H7 (cell line): ENCODE measurements at regions not wholly inside any gene's neighbourhood (a gene's known extent, or its start where the extent isn't known, plus 50 kb on each side); places are given as distances from the start of the nearest gene placed in this dataset.

ENCODE experiments used
- DNase-seq: peaks from one replicate; pipeline ENCODE4 v3.0.0; 2012
- H3K27me3 ChIP-seq: 2 replicates; pipeline ENCODE4 v1.6.0; 2011; ENCODE audit warnings: mild to moderate bottlenecking, low read length; ENCODE audit not compliant: control insufficient read depth, insufficient read depth
- H3K36me3 ChIP-seq: replicated peaks from 2 replicates; pipeline ENCODE4 v1.5.1; 2011; ENCODE audit warnings: low read length; ENCODE audit not compliant: control insufficient read depth, insufficient read depth
- H3K4me3 ChIP-seq: 2 replicates; pipeline ENCODE4 v1.5.1; 2011; ENCODE audit warnings: low read depth, mild to moderate bottlenecking, control low read depth, low read length, moderate library complexity; ENCODE audit not compliant: insufficient read depth

- no peak overlapping the region for H3K4me3 ChIP-seq
- no peaks in the 10 kb centered on the region for H3K36me3 ChIP-seq
- no peaks in the 10 kb centered on the region for H3K27me3 ChIP-seq
- no peak for DNase-seq
Measured at GRCh38 chr7:48703466-48703865, 220.9 kb upstream of the CDC14C start.

- no peaks in the 10 kb centered on the region for H3K27me3 ChIP-seq
- DNase-seq = no peak
- no peak overlapping the region for H3K4me3 ChIP-seq
- H3K36me3 ChIP-seq = no peaks in the 10 kb centered on the region
Measured at GRCh38 chr7:48708122-48708521, 216.2 kb upstream of the CDC14C start.

DNA sequence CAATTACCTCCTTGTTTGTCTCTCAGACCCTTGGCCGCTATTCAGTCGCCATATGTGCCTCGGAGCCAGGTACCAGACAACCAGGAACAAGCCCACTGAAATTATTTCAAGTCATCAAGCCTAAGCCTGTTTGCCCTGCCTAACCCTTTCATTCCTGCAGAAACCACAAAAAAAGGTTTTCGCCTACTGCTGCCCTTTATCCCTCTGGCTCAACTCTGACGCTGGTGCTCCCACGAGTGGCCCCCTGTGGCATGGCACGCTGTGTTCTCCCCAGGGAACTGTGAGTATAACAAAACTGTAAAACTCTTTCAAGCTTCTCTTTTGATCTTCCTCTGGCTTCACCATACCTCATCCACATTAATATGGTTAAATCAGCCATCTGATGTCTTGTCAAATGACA is 215.7 kb upstream of the CDC14C start:
- no peaks in the 10 kb centered on the region for H3K27me3 ChIP-seq
- H3K4me3 ChIP-seq = no peak overlapping the region
- DNase-seq = peak; percentile 3
- no peaks in the 10 kb centered on the region for H3K36me3 ChIP-seq

DNA sequence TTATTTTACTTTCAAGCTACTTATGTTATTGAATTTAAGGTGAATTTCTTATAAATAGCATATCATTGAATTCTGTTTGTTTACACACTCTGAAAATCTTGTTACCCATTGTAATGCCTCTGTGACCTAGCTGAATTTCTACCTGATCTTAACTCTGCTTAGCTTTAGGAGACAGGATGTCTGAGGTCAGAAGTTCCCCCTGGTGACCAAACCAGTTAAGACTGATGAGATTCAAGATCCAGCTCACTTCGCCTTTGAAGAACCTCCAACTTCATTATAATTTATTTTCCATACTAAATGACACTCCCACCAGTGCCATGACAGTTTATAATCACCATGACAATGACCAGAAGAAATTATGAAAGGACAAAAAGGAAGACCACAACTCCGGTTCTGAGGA is 213.4 kb upstream of the CDC14C start:
- Histone ChIP-seq H3K4me3 (no peak overlapping the region), H3K27me3 (no peaks in the 10 kb centered on the region), H3K36me3 (no peaks in the 10 kb centered on the region)
- no peak for DNase-seq

- no peak overlapping the region for H3K4me3 ChIP-seq
- H3K36me3 ChIP-seq = no peaks in the 10 kb centered on the region
- no peaks in the 10 kb centered on the region for H3K27me3 ChIP-seq
- DNase-seq = no peak
Measured at GRCh38 chr7:48718731-48719378, 205.5 kb upstream of the CDC14C start.

DNA sequence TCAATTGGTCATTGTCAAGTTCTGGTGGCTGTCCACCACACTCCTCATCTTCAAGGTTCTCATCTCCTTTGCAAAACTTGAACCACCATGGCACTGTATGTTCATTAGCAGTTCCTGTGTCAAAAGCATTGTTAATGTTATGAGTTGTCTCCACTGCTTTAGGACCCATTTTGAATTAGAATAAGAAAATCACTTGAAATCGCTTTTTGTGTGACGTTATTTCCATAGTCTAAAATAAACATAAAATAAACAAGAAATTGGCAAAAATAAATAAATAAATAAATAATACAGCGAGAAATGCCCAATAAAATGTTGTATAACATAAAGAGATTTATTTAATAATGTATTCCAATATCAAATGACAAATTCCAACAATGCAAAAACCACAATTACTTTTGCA is 195.5 kb upstream of the CDC14C start:
- Histone ChIP-seq H3K27me3 (no peaks in the 10 kb centered on the region), H3K36me3 (no peaks in the 10 kb centered on the region)

GRCh38 chr7:48734695-48735406 is 189.5 kb upstream of the CDC14C start:
- H3K4me3 ChIP-seq = no peak overlapping the region
- no peaks in the 10 kb centered on the region for H3K27me3 ChIP-seq
- DNase-seq = no peak
- H3K36me3 ChIP-seq = no peaks in the 10 kb centered on the region

More for the DNA sequence above, 195.5 kb upstream of the CDC14C start:
- no peak overlapping the region for H3K4me3 ChIP-seq
- DNase-seq = no peak

GRCh38 chr7:48741545-48741944 is 182.8 kb upstream of the CDC14C start:
- Histone ChIP-seq H3K36me3 (no peaks in the 10 kb centered on the region), H3K4me3 (no peak overlapping the region), H3K27me3 (no peaks in the 10 kb centered on the region)
- DNase-seq = no peak

- Histone ChIP-seq H3K36me3 (no peaks in the 10 kb centered on the region), H3K4me3 (no peak overlapping the region), H3K27me3 (no peaks in the 10 kb centered on the region)
- DNase-seq = no peak
Measured at GRCh38 chr7:48742079-48742798, 182.1 kb upstream of the CDC14C start.

DNA sequence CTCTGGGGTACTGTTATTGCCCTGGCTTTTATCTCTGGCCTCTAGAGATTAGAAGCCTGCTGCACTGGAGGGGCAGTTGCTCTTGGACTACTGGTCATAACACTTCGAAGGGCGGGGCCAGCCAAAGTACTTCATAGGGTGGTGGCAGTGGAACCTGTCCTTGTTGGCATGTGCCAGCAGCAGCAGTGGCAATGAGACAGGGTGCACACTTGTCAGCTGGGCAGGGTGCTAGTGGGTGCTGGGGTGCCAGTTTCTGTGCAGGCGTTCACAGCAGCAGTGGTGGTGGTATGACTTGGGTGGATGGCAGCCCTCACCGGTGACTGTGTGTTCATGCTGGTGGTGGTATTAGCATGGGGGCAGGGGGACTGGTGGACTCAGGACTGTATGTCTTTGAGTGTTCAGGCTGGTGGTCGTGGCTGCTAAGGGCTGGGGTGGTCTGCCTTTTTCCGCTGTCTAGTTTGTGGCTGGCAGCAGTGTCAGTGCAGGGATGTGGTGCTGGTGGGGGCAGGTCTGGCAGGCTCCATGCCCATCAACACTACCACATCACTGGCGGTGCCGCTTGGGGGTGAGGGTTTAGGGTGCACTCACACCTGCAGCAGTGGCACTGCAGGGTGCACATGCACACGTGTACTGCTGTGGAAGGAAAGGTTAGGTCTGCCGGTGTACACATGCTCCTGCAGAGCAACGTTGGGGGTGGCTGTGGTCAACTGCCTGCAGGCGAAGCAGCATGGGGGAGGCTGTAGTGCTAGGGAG is 176.1 kb upstream of the CDC14C start:
- Histone ChIP-seq H3K36me3 (no peaks in the 10 kb centered on the region), H3K4me3 (no peak overlapping the region), H3K27me3 (no peaks in the 10 kb centered on the region)
- DNase-seq = no peak

- Histone ChIP-seq H3K4me3 (no peak overlapping the region), H3K27me3 (no peaks in the 10 kb centered on the region), H3K36me3 (no peaks in the 10 kb centered on the region)
- no peak for DNase-seq
Measured at GRCh38 chr7:48755061-48755555, 169.2 kb upstream of the CDC14C start.

DNA sequence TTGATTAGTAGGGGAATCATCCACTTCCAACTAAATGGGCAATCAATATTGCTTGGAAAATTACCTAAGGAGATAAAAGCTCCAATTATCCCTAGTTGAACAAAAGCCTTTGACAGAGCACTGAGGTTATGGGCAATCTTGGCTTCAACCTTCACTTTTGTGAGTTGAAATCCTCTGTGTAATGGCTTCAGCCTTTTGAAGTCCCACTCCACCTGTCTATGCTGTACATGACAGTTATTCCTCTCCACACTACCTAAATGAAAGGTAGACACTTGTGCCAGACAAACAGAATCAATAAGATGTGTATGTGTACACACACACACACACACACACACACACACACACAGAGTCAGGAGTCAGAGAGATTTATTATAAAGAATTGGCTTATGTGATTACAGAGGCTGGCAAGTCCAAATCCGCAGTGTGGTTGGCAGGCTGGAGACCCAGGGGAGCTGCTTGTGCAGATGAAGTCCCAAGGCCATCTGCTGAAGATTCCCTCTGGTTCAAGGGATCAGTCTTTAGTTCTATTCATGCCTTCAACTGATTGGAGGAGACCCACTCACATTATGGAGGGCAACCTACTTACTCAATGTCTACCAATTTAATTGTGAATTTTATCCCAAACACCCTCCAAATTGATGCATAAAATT is 164.8 kb upstream of the CDC14C start:
- DNase-seq = no peak

GRCh38 chr7:48760528-48761265 is 163.7 kb upstream of the CDC14C start:
- DNase-seq = no peak
- Histone ChIP-seq H3K27me3 (no peaks in the 10 kb centered on the region), H3K36me3 (no peaks in the 10 kb centered on the region), H3K4me3 (no peak overlapping the region)

More for the DNA sequence above, 164.8 kb upstream of the CDC14C start:
- no peaks in the 10 kb centered on the region for H3K27me3 ChIP-seq
- no peak overlapping the region for H3K4me3 ChIP-seq
- H3K36me3 ChIP-seq = no peaks in the 10 kb centered on the region
